GM21423 (cell line): ENCODE measurements at regions not wholly inside any gene's neighbourhood (a gene's known extent, or its start where the extent isn't known, plus 50 kb on each side); places are given as distances from the start of the nearest gene placed in this dataset.
"Not testable (repeated sequence)": the region's sequence is repeated elsewhere in the genome, so short reads cannot be mapped to it uniquely, and the experiment has no call there.

Experiments used
- ATAC-seq: cut with Tn5 transposase; IDR thresholded peaks from one replicate; pipeline ENCODE4 v1.9.1; 2021; ENCODE audit warnings: mild to moderate bottlenecking, moderate library complexity; ENCODE audit not compliant: unreplicated experiment

DNA sequence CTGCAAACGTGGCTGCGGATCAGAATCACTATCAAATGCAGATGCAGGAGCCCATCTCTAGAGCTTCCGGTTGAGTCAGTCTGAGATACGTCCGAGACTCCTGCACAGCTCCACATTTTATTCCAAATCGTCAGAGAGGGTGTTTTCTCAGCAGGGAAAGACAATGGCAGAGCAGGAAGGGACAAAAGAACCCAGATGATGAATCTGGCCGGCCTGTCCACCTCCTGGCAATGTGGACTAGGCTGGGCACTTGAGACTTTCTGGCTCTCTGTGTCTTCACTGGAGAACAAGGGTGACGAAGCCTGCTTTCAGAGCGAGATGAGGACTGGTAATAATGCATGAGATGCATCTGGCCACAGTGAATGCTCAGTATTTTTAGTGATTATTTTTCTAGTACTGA, 255.9 kb upstream of the MYT1L start:
- no peak for ATAC-seq

DNA sequence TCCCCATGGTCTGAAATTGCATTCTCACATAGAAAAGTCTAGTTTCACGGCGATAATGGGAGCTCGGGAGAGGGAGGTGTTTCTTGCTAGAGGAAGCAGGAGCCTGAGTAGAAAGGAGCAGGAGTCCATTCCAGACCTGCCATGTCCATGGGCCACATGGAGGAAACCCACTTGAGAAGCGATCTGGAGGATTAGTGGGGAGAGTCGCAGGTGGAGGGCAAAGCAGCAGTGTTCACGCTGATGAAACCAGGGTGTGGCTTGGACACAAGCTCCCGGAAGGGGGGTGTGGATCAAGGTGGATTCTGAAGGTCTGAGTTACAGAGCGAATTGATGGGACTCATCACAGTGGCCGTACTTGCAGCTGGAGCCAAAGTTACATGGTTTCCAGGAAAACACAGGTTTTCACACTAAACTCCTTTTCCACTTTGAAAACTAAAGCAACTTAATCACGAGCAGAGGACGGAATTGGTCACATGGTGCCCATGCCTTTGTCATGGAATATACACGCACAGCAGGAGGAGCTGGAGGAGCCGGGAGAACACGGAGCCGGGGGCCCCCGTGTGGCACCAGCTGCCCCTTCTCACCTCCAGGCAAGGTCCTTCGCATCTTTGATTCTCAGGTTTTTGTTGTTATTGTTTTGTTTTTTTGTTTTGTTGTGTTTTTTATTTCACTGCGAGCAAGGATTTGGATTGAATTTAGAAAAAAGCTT, 255.1 kb upstream of the MYT1L start:
- no peak for ATAC-seq

DNA sequence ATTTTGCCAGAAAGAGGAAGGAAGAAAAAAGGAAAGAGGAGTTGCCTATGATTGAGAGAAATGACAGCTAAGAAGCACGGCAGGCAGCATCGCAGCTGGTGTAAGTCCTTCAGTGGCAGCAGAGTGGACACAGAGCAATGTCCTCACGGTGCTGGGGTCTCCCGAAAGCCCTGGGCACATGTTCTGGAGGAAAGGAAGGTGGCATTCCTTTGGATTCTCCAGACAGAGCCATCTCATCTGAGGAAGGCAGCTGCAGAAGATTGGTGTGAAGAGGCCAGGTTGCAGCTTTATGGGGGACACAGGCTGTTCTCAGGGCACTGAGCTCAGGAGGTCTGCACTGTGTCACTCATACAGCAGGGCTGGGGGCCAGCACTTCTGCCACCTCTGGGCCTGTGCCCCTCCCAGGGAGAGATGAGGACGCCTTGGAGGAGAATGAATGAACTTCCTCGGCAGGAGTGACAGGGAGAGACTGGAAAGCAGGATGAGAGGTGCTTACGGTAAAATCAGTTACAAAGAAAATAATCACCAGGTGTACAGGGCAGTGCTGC, 252.0 kb upstream of the MYT1L start:
- no peak for ATAC-seq

DNA sequence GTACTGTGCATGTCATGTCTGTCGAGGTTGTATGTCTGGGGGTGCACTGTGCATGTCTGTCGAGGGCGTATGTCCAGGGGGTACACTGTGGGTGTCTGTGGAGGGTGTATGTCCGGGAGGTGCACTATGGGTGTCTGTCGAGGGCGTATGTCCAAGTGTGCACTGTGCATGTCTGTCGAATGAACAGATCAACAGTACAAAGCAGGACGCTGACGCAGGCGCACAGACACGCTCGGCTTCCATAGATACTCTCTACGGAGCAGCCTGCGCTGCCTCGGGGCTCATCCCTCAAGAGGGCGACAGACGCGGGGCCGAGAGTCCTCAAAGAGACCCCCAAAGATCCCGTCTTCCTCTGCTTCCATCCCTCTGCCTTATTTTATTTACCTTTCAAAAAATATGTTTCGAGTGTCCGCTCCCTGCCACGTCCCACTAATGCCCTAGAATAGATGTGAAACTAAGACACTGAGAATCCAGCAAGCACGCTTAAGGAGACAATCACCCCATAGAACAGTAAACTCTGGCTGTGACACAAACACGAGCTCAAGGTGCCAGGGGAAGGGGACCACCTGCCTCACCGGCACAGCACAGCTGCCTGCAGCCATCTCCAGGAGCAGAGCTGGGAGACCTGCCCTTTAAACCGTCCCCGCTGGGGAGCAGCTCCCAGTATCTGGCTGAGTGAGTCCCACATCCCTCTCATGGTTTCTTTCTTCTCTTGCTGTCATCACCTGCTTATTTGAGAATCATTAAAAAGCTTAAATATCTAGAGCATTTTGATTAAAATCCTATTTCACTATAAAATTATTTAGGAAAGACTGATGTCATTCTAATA, 250.5 kb upstream of the MYT1L start:
- ATAC-seq: no peak

DNA sequence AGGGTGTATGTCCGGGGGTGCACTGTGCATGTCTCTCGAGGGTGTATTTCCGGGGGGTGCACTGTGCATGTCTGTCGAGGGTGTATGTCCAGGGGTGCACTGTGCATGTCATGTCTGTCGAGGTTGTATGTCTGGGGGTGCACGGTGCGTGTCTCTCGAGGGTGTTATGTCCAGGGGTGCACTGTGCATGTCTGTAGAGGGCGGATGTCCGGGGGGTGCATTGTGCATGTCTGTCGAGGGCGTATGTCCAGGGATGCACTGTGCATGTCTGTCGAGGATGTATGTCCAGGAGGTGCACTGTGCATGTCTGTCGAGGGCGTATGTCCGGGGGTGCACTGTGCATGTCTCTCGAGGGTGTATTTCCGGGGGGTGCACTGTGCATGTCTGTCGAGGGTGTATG, 249.8 kb upstream of the MYT1L start:
- ATAC-seq: not testable (repeated sequence)

DNA sequence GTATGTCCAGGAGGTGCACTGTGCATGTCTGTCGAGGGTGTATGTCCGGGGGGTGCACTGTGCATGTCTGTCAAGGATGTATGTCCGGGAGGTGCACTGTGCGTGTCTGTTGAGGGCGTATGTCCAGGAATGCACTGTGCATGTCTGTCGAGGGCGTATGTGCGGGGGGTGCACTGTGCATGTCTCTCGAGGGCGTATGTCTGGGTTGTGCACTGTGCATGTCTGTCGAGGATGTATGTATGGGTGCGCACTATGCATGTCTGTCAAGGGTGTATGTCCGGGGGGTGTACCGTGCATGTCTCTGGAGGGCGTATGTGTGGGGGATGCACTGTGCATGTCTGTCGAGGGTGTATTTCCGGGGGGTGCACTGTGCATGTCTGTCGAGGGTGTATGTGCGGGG, 249.3 kb upstream of the MYT1L start:
- ATAC-seq: no peak

DNA sequence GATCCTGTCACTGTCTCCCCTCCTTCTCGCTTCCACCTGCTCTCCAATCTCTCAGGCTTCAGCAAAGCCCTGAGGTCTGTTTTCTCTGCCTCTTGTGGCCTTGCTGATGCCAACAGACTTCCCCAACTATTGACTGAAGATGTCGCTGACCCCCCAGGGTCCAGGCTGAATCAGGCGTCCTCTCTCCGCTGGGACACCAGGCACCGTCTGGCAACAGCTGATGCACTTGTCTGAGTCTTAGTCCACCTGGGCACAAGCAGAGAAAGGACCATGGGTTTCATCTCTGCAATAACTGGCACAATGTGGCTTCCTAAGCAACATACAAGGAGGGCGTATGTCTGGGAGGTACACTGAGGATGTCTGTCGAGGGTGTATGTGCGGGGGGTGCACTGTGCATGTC, 248.7 kb upstream of the MYT1L start:
- ATAC-seq: no peak

DNA sequence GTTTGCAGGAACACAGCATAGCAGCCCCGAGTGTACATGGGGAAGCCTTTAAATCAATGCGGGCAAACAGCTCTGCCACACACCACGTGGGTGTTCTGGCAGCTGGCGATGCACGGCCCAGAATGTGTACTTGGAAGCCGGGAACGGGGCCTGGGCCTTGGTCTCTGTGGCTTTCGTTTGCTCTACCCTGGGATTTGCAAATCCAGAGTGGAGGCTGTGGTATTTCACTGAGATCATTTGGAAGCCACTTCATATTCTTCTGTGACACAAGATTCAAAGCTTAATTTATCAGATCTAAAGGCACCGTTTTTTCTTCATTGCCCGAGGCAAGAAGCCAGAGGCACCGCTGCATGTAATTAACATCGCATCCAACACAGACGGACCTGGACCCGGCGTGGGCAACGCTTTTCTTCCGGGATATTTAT, 246.3 kb upstream of the MYT1L start:
- ATAC-seq: no peak

DNA sequence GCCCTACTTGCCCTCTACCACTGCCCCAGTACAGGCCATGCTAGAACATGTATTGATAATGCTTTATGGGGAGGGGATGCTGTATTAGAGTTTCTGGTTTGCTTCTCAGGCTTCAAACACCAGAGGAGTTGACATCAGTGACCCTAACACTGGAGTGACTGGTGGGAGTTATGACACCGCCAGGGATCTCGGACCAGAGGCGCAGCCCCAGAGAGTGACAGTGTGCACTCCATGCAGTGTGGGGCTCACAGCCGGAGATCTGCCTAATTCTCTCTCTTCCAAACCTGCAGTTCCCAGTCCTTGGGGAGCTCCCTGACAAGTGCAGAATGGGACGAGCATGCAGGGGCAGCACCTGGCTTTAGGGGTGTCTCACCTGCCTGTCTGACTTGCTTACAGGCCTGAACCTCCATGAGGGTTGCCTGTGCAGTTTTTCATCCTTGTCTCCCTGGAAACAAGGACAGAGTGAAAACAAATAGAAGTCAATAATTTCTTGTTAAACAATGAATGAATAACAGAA, 244.9 kb upstream of the MYT1L start:
- no peak for ATAC-seq

DNA sequence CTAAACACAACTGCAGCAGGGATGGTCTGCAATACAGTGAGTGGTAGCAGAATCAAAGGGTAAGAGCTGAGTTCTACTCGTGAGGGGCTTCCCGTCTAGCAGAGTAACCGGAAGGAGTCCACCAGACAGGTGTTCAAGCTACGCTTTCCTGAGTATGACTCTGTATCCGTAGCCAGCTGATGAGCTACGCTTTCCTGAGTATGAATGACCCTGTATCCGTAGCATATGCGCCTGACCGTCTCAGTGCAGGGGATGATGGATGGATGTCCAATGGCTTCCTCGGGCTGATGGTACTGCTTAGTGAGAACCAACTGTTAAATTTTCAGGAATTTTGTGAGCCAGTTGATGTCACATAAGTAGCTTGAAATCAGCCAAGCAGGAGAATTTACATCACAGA, 244.1 kb upstream of the MYT1L start:
- no peak for ATAC-seq

DNA sequence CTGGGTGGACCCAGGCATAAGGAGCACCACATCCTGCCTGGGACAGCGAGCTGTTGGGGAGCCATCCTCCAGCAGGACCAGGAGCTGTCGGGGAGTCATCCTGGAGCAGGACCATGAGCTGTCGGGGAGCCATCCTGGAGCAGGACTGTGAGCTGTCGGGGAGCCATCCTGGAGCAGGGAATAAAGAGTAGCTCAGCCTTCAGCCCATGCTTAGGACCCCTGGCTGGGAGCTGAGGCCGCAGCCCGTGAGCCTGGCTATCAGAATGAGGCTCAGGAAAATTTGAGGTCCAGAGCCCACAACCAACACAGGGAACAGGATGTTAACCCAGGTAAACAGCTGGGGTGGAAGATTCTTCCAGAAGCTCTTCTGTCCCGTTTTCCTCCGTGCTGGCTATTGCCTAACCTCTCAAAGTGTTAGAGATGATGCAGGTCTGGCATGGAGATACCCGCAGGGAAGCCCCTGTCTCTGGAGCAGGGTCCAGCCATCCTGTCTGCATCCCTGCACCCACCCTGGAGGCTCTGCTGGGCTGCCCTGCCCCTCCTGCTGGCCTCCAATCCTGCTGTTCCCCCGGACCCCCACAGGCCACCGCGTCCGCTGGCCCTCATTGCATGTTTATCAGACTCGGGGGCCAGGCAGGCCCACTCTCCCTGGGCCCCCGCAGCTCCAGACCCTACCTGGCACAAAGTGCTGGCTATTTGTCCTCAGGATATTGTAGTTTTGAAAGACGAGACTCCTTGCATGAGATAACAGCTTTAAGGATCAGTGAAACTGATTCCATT, 243.5 kb upstream of the MYT1L start:
- no peak for ATAC-seq

DNA sequence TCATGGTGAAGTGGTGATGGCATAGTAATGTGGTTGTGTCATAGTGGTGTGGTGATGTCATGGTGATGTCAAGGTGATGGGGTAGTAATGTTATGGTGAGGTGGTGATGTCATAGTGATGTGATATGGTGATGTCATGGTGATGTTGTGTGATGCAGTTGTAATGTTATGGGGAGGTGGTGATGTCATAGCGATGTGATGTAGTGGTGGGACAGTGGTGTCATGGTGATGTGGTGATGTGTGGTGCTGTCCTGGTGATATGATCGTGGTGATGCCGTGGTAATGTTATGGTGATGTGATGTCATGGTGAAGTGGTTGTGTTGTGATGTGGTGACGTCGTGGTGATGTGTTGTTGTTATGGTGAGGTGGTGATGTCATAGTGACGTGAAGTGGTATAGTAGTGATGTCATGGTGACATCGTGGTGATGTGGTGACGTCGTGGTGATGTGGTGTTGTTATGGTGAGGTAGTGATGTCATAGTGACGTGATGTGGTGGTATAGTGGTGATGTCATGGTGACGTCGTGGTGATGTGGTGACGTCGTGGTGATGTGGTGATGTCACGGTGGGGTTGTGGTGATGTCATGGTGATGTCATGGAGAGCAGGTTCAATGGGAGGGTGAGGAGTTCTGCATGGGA, 242.7 kb upstream of the MYT1L start:
- ATAC-seq: no peak

DNA sequence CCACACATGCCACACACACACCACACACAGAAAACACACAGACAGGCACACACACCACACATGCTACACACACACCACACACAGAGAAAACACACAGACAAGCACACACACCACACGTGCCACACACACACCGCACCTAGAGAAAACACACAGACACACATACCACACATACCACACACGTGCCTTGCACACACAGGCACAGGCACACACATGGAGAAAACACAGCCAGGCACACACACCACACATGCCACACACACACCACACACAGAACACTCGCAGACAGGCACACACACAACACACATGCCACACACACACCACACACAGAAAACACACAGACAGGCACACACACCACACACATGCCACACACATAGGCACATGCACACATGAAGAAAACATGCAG, 242.1 kb upstream of the MYT1L start:
- ATAC-seq: no peak

DNA sequence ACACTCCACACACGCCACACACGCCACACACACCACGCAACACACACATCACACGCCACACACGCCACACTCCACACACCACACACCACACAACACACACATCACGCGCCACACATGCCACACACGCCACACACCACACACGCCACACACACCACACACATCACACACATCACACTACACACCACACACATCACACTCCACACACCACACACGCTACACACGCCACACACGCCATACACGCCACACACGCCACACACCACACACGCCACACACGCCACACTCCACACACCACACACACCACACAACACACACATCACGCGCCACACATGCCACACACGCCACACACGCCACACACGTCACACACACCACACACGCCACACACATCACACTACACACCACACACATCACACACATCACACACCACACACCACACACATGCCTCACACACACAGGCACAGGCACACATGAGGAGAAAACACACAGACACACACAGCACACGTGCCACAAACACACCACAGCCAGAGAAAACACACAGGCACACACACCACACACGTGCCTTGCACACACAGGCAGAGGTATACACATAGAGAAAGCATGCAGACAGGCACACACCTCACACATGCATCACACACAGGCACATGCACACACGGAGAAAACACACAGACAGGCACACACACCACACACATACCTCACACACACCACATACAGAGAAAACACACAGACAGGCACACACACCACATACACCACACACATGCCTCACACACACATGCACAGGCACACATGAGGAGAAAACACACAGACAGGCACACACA, 241.5 kb upstream of the MYT1L start:
- no peak for ATAC-seq

DNA sequence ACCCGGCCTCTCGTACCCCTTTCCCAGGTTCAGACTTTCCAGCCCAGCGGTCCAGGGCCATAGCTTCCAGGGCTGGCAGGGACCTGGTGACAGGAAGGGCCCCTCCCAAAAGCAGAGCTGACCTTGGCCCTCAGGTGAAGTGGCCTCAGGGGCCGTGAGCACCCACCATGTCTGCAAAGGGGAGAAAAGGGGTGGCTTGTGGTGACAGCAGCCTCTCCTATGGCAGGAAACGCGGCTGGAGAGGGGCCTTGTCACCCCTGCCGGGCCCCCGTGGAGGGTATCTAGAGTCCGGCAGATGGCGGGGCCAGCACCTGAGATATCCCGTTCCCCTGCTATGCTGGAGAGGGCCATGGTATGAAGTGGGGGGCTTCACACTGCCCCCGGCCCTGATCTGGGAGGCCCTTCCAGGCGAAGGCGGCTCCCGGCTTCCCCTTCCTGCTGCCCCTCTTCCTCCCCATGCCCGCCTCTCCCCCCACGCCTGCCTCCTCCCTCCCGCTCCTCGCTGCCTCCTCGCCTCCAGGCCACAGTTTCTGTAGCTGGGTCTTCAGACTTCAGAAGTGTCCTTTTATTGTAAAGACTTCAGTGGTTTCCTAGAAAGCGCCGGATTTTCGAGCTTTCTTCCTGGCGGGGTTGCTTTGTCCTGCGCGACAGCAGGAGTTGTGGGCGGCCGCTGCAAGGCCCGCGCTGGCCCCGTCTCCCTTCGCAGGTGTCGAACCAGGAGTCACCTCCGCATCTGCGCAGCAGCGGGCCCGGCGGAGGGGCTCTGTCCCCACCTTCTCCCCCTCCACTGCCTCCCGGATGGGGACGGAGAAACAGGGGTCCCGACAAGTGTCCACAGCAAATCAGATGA, 240.5 kb upstream of the MYT1L start:
- no peak for ATAC-seq

DNA sequence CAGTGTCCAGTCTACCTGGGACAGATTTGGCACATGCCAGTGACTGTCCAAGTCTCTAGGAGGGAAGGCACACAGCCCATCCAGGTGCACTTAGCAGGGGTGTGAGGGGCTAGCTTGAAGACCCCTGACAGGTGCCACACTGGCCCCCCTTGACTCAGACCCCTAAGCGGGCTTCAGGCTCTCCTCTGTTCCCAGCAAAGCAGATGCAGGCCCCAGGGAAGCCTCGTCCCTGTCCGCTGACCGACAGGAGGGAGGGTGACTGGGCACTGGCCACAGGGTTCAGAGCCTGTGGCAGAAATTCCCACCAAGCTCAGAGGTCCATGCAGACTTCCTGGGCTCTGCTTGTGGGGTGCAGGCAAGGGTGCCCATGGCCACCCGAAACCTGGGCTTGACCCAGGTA, 239.8 kb upstream of the MYT1L start:
- no peak for ATAC-seq

DNA sequence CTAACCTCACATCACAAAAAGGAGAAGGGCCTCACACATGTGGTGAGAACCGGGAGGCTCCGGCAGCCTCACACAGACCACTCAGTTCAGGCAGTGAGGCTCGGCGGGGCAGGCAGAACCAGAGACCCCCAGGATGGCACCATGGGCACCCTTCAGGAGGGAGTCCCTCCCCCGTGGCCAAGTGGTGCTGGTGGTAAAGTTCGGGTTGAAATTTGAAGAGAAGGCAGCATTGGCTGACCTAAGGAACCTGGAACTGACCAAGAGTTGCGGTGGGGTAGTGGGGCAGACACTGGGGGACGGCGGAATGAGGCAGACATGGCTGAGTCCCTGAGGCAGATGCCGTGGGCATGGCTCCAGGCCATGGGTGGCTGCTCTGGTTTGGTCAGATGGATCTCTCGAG, 239.3 kb upstream of the MYT1L start:
- no peak for ATAC-seq

DNA sequence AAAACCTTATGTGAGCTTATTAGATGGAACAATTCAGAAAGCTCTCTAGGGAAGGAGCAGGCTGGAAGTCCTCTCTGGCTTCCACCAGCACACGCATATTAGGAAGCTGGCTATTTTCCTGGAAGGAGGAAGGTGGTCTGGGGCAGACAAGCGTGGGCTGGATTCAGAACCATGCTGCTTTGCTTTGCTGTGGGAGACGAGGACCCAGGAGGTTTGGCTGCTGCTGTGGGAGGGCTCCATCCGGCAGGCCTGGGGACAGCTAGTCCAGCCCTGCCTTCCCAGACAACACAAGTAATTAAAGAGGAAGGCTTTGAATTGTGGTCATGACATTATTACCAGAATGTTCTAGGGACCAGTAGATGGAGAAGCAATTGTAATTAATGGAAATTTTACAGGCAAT, 238.8 kb upstream of the MYT1L start:
- no peak for ATAC-seq

DNA sequence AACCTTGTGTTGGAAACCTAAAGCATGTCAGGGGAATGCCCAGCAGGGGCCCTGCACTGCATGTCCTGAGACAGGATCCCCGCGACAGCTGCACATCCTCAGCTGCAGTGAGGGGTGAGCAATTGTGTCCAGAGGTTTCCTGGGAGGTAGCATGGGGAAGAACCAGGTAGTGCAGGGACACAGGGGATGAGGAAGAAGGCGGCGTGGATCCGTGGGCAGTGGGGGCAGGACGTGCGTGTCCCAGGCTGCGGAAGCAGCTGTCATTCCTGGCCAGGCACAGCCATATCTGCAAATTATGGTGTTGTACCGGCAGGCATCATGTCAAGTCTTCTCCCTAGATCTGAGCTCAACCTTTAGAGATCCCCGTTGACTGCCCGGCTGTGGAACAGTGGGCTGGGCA, 238.2 kb upstream of the MYT1L start:
- ATAC-seq: no peak
